ENCODE measurements at regions not wholly inside any gene's neighbourhood (a gene's known extent, or its start where the extent isn't known, plus 50 kb on each side); places are given as distances from the start of the nearest gene placed in this dataset.

DNA sequence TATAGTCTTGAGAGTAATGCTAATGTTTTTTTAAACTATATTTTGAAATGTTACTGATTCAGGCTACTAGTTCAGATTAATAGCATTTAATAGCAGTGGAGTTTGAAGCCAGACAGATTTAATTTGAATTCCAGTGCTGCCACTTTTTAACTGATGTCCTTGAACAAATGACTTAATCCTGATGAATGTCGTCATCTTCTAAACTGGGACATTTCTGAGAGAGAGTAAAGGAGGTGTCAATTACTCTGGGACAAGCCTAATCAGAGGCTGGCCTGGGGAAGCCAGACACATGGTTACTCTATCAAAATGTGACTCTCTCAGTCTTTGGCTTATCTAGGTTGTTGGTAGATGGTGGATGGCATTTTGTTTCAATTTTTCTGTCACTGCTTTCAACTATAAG is 246.7 kb downstream of the HS3ST3A1 start (continued):
- TF ChIP-seq, protein P1, sequence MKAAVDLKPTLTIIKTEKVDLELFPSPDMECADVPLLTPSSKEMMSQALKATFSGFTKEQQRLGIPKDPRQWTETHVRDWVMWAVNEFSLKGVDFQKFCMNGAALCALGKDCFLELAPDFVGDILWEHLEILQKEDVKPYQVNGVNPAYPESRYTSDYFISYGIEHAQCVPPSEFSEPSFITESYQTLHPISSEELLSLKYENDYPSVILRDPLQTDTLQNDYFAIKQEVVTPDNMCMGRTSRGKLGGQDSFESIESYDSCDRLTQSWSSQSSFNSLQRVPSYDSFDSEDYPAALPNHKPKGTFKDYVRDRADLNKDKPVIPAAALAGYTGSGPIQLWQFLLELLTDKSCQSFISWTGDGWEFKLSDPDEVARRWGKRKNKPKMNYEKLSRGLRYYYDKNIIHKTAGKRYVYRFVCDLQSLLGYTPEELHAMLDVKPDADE (IDR thresholded peaks at IDR 0.05): no peak

DNA sequence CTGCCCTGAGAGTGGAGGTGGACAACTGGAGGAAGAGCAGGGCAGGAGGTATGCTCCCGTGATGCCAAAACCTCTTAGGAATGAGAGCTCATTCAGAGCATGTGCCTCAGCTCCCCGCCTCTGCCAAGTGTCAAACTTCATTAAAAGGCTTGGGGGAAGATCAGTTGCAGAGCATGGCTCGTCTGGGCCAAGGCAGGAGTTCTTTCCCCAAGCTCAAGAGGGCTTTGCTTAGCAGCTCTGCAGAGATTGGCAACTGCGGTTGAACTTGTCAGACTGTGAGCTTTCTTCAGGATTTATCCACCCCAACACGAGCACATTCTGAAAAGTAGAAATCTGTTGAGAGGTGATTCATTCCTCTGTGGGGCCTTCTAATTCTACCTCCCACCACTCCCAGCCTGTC is 248.1 kb downstream of the HS3ST3A1 start:
- no peaks in the 10 kb centered on the region for H4K20me1 ChIP-seq (replicated peaks; ENCODE audit: insufficient read depth)
- H3K36me3 Mint-ChIP-seq (ENCODE audit: low read depth): no peaks in the 10 kb centered on the region; the same call in 2 of the 3 replicates
- no peaks in the 10 kb centered on the region for H3K9me2 ChIP-seq (ENCODE audit: insufficient read depth)
- H3K27me3 ChIP-seq (ENCODE audit: insufficient read depth): no peaks in the 10 kb centered on the region
- no peak for TF ChIP-seq CREB1 (CRISPR knock-in tag; IDR thresholded peaks at IDR 0.05; ENCODE audit: low read depth)
- TF ChIP-seq EZH2 (IDR thresholded peaks at IDR 0.05; ENCODE audit: low read depth, unreplicated experiment): no peak
- no peak for TF ChIP-seq ZNF114 (CRISPR knock-in tag; IDR thresholded peaks at IDR 0.05)
- no peak for TF ChIP-seq NANOG (IDR thresholded peaks at IDR 0.05; ENCODE audit: borderline replicate concordance)
- H3F3A ChIP-seq (replicated peaks; ENCODE audit: low read depth): no peaks in the 10 kb centered on the region
- ATAC-seq (no peak), DNase-seq (ENCODE audit: low spot score) (no peak)
- H3K27ac Mint-ChIP-seq: no peak overlapping the region
- H3K4me2 ChIP-seq: no peak overlapping the region
- no peak overlapping the region for H3K4me3 Mint-ChIP-seq
- H2AFZ ChIP-seq: 0 out of 2 replicates have a peak overlapping the region, but pooled peaks have one; percentile 32
- H3K4me1 Mint-ChIP-seq: no peaks in the 10 kb centered on the region
- H3K27ac ChIP-seq (ENCODE audit: low read depth): no peak overlapping the region
- no peaks in the 10 kb centered on the region for H3K4me1 ChIP-seq (ENCODE audit: insufficient read depth)
- H3K9me3 Mint-ChIP-seq: peaks cover 2% of the 10 kb centered on the region; the same call in 1 of the 3 replicates
- no peak overlapping the region for H3K4me3 ChIP-seq
- H3K27me3 Mint-ChIP-seq (ENCODE audit: insufficient read depth, low read depth, poor library complexity): no peaks in the 10 kb centered on the region
- no peaks in the 10 kb centered on the region for H3K79me2 ChIP-seq (replicated peaks; ENCODE audit: insufficient read depth)
- no peaks in the 10 kb centered on the region for H3K36me3 ChIP-seq (ENCODE audit: insufficient read depth)

DNA sequence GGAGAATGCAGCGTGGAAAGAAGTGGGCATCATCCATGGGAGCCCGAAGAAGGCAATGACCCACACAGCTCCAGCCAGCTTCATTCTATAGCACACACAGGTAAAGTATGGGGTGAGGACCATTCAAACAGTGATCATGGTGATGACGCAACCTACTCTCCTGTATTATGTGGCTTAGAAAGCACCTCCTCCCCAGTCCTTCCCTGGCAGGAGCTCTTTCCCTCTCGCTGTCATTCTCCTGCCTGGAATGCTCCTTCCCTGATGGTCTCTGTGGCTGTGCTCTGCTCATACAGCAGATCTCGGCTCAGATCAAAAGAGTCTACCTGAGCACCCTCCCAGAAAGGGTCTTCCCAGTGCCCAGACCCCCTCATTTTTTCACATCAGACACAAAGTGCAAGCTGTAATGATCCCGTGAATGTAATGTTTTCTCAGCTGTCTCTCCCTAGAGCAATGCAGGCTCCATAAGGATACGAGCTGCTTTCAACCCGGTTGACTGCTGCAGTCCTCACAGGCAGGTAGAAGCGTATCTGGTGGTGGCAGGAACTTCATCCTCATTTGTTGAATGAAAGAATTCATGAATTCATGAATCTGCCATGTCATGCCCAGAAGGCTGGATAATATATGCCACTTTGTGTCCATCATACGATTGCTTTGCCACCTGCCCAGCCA is 248.8 kb downstream of the HS3ST3A1 start:
- no peak overlapping the region for H3K4me2 ChIP-seq
- H3F3A ChIP-seq (replicated peaks; ENCODE audit: low read depth): no peaks in the 10 kb centered on the region
- H3K36me3 Mint-ChIP-seq (ENCODE audit: low read depth): no peaks in the 10 kb centered on the region; the same call in 2 of the 3 replicates
- no peaks in the 10 kb centered on the region for H3K79me2 ChIP-seq (replicated peaks; ENCODE audit: insufficient read depth)
- no peaks in the 10 kb centered on the region for H3K36me3 ChIP-seq (ENCODE audit: insufficient read depth)
- no peaks in the 10 kb centered on the region for H3K9me2 ChIP-seq (ENCODE audit: insufficient read depth)
- ATAC-seq (no peak; the same call in 2 of the 3 replicates), DNase-seq (ENCODE audit: low spot score) (no peak)
- no peak overlapping the region for H3K27ac ChIP-seq (ENCODE audit: low read depth)
- H3K9me3 Mint-ChIP-seq: peaks cover 2% of the 10 kb centered on the region; the same call in 1 of the 3 replicates
- H3K27me3 ChIP-seq (ENCODE audit: insufficient read depth): no peaks in the 10 kb centered on the region
- H3K27ac Mint-ChIP-seq: no peak overlapping the region
- H3K4me1 ChIP-seq (ENCODE audit: insufficient read depth): no peaks in the 10 kb centered on the region
- peak overlapping the region; percentile 32; the same call in 1 of the 2 replicates for H2AFZ ChIP-seq
- H3K27me3 Mint-ChIP-seq (ENCODE audit: insufficient read depth, low read depth, poor library complexity): peaks cover 3% of the 10 kb centered on the region
- H3K4me3 ChIP-seq: no peak overlapping the region
- H3K4me1 Mint-ChIP-seq: no peaks in the 10 kb centered on the region
- H3K4me3 Mint-ChIP-seq: no peak overlapping the region
- H4K20me1 ChIP-seq (replicated peaks; ENCODE audit: insufficient read depth): no peaks in the 10 kb centered on the region
- TF ChIP-seq, protein P2, sequence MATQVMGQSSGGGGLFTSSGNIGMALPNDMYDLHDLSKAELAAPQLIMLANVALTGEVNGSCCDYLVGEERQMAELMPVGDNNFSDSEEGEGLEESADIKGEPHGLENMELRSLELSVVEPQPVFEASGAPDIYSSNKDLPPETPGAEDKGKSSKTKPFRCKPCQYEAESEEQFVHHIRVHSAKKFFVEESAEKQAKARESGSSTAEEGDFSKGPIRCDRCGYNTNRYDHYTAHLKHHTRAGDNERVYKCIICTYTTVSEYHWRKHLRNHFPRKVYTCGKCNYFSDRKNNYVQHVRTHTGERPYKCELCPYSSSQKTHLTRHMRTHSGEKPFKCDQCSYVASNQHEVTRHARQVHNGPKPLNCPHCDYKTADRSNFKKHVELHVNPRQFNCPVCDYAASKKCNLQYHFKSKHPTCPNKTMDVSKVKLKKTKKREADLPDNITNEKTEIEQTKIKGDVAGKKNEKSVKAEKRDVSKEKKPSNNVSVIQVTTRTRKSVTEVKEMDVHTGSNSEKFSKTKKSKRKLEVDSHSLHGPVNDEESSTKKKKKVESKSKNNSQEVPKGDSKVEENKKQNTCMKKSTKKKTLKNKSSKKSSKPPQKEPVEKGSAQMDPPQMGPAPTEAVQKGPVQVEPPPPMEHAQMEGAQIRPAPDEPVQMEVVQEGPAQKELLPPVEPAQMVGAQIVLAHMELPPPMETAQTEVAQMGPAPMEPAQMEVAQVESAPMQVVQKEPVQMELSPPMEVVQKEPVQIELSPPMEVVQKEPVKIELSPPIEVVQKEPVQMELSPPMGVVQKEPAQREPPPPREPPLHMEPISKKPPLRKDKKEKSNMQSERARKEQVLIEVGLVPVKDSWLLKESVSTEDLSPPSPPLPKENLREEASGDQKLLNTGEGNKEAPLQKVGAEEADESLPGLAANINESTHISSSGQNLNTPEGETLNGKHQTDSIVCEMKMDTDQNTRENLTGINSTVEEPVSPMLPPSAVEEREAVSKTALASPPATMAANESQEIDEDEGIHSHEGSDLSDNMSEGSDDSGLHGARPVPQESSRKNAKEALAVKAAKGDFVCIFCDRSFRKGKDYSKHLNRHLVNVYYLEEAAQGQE (IDR thresholded peaks at IDR 0.05; ENCODE audit: unreplicated experiment): no peak
- no peak for TF ChIP-seq NANOG (IDR thresholded peaks at IDR 0.05; ENCODE audit: borderline replicate concordance)
- TF ChIP-seq CREB1 (CRISPR knock-in tag; IDR thresholded peaks at IDR 0.05; ENCODE audit: low read depth): no peak
- TF ChIP-seq, protein P3, sequence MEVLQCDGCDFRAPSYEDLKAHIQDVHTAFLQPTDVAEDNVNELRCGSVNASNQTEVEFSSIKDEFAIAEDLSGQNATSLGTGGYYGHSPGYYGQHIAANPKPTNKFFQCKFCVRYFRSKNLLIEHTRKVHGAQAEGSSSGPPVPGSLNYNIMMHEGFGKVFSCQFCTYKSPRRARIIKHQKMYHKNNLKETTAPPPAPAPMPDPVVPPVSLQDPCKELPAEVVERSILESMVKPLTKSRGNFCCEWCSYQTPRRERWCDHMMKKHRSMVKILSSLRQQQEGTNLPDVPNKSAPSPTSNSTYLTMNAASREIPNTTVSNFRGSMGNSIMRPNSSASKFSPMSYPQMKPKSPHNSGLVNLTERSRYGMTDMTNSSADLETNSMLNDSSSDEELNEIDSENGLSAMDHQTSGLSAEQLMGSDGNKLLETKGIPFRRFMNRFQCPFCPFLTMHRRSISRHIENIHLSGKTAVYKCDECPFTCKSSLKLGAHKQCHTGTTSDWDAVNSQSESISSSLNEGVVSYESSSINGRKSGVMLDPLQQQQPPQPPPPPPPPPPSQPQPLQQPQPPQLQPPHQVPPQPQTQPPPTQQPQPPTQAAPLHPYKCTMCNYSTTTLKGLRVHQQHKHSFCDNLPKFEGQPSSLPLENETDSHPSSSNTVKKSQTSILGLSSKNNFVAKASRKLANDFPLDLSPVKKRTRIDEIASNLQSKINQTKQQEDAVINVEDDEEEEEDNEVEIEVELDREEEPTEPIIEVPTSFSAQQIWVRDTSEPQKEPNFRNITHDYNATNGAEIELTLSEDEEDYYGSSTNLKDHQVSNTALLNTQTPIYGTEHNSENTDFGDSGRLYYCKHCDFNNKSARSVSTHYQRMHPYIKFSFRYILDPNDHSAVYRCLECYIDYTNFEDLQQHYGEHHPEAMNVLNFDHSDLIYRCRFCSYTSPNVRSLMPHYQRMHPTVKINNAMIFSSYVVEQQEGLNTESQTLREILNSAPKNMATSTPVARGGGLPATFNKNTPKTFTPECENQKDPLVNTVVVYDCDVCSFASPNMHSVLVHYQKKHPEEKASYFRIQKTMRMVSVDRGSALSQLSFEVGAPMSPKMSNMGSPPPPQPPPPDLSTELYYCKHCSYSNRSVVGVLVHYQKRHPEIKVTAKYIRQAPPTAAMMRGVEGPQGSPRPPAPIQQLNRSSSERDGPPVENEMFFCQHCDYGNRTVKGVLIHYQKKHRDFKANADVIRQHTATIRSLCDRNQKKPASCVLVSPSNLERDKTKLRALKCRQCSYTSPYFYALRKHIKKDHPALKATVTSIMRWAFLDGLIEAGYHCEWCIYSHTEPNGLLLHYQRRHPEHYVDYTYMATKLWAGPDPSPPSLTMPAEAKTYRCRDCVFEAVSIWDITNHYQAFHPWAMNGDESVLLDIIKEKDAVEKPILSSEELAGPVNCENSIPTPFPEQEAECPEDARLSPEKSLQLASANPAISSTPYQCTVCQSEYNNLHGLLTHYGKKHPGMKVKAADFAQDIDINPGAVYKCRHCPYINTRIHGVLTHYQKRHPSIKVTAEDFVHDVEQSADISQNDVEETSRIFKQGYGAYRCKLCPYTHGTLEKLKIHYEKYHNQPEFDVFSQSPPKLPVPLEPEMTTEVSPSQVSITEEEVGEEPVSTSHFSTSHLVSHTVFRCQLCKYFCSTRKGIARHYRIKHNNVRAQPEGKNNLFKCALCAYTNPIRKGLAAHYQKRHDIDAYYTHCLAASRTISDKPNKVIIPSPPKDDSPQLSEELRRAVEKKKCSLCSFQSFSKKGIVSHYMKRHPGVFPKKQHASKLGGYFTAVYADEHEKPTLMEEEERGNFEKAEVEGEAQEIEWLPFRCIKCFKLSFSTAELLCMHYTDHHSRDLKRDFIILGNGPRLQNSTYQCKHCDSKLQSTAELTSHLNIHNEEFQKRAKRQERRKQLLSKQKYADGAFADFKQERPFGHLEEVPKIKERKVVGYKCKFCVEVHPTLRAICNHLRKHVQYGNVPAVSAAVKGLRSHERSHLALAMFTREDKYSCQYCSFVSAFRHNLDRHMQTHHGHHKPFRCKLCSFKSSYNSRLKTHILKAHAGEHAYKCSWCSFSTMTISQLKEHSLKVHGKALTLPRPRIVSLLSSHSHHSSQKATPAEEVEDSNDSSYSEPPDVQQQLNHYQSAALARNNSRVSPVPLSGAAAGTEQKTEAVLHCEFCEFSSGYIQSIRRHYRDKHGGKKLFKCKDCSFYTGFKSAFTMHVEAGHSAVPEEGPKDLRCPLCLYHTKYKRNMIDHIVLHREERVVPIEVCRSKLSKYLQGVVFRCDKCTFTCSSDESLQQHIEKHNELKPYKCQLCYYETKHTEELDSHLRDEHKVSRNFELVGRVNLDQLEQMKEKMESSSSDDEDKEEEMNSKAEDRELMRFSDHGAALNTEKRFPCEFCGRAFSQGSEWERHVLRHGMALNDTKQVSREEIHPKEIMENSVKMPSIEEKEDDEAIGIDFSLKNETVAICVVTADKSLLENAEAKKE (CRISPR knock-in tag; IDR thresholded peaks at IDR 0.05): no peak
- TF ChIP-seq ZNF114 (CRISPR knock-in tag; IDR thresholded peaks at IDR 0.05): no peak
